Omental fat pad (tissue), 3 donors: ENCODE measurements at regions not wholly inside any gene's neighbourhood (a gene's known extent, or its start where the extent isn't known, plus 50 kb on each side); places are given as distances from the start of the nearest gene placed in this dataset.

ENCODE experiments used
- ATAC-seq: fragments of 150-250 bp; one replicate; pipeline ENCODE4 v1.9.1; 2016; ENCODE audit warnings: mild to moderate bottlenecking, moderate library complexity; ENCODE audit not compliant: low FRiP score
- DNase-seq: peaks from one replicate; pipeline ENCODE4 v3.0.0-alpha.2; 2019; ENCODE audit warnings: low spot score
- TF ChIP-seq, protein P1 (sequence below), 3 donors: fragments of 450-650 bp; IDR thresholded peaks; one replicate each; pipeline ENCODE4 v1.5.1; 2016 to 2017; ENCODE audit warnings: antibody characterized with exemption in 3 of 3, mild to moderate bottlenecking in 3 of 3, moderate library complexity in 2 of 3

DNA sequence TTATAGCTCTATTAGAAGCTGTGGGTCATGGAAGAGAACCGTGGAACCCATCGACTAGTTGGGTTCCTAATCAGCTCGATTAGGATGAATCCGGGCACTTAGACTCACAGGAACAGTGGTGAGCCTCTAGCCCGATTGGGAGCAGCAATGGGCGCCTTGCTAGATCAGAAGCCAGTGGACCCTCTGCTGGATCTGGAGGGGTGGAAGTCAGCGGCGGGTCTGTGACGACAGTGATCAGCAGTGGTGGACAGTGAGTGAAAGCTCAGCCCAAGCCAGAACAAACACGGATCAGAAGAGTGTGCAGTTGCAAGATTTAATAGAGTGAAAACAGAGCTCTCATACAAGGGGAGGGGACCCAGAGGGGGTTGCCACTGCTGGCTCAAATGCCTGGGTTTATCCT, 1170.2 kb downstream of the OTOL1 start:
- TF ChIP-seq, protein P1, sequence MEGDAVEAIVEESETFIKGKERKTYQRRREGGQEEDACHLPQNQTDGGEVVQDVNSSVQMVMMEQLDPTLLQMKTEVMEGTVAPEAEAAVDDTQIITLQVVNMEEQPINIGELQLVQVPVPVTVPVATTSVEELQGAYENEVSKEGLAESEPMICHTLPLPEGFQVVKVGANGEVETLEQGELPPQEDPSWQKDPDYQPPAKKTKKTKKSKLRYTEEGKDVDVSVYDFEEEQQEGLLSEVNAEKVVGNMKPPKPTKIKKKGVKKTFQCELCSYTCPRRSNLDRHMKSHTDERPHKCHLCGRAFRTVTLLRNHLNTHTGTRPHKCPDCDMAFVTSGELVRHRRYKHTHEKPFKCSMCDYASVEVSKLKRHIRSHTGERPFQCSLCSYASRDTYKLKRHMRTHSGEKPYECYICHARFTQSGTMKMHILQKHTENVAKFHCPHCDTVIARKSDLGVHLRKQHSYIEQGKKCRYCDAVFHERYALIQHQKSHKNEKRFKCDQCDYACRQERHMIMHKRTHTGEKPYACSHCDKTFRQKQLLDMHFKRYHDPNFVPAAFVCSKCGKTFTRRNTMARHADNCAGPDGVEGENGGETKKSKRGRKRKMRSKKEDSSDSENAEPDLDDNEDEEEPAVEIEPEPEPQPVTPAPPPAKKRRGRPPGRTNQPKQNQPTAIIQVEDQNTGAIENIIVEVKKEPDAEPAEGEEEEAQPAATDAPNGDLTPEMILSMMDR (IDR thresholded peaks at IDR 0.05), result no peak
- ATAC-seq (no peak), DNase-seq (no peak)

DNA sequence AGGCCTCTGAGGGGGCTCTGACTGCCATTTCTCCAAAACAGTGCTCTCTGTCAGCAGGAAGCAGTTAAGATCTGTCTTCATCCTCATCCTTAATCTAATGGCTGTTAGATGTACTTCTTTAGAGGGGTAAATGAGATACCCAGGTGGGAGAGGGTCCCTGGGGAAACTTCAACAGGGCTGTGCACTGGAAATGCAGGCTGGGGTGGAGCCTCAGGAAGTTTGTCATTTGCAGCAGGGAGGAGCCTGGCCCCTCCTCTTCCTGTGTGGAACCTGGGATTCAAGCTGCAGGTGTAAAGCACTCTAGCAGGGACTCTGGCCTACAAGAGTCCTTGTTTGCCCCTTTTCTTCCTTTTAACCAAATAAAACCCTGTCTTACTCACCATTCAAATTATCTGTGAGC, 1173.6 kb downstream of the OTOL1 start:
- DNase-seq, result no peak
- no peak for ATAC-seq
- TF ChIP-seq, protein P1 (IDR thresholded peaks at IDR 0.05), result no peak

DNA sequence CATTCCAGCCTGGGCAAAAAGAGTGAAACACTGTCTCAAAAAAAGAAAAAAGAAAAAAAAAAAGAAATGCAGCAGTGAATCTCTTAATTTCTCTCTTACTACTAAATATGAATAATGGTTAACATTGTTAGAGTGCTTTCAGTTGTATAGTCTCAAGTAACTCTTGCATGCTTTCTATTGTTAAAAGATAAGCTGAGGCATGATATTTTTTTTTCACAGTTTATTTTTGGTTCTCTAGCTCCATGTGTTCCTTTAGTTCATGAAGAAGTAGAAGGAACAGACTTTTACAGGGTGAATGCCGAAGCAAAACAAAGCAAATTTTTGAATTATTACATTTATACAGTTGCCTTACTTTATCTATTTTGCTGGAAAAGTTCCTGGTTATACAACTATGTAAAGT, 1180.9 kb downstream of the OTOL1 start:
- TF ChIP-seq, protein P1 (IDR thresholded peaks at IDR 0.05), result no peak
- DNase-seq, result no peak
- no peak for ATAC-seq

DNA sequence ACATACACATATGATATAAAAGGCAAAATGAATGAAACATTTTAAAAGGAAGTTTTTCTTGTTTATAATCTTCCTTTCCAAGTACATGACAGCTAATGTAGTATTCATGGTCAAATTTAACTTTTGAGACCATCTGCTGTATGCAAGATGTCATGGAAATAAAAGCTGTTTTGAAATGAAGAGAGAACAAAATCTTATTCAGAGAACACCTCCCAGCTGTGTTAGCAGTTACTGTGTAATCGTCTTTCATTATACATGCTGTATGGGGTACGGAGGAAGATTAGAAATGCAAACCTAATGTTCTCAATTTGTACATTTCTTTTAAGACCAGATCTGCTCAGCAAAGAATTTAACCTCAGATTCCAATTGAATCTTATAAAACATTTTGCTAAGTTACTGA, 1182.3 kb downstream of the OTOL1 start:
- ATAC-seq, result no peak
- TF ChIP-seq, protein P1 (IDR thresholded peaks at IDR 0.05), result no peak
- DNase-seq, result no peak

DNA sequence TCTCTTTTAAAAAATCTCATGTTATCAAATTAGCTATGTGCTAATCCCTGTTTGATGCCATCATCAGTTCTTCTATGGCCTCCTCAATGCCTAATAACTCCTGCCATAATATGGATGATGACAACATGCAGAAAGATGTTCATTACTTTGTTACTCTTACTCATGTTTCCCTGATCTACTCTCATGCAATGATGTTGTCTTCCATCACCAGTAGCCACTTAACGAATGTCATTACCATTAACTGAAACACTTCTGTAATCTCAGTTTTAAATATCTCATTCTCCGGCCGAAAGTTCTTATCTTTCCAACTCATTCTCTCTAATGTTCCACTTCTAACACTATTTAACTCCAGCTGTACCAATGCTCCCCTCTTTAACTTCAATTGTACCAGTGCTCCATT, 1187.7 kb downstream of the OTOL1 start:
- ATAC-seq (no peak), DNase-seq (no peak)
- TF ChIP-seq, protein P1 (IDR thresholded peaks at IDR 0.05), result no peak

DNA sequence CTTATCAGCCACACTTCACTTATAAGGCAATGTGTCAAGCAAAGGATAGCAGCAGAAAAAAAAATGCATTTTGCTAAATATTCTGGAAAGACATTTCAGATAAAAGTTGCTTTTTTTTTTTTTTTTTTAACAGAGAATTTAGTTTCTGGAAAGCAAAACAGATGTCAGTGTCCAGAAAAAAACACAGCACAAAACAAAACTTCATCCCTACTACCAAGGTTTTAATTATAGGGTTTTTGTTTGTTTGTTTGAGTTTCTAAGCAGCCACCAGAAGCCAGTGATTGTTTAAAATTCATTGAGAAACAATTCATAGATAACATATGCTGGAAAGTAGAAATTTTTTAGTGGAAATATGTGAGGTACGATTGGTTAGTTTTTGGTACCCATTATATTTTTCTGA, 1202.7 kb downstream of the OTOL1 start:
- TF ChIP-seq, protein P1 (IDR thresholded peaks at IDR 0.05), result no peak
- no peak for ATAC-seq
- no peak for DNase-seq

DNA sequence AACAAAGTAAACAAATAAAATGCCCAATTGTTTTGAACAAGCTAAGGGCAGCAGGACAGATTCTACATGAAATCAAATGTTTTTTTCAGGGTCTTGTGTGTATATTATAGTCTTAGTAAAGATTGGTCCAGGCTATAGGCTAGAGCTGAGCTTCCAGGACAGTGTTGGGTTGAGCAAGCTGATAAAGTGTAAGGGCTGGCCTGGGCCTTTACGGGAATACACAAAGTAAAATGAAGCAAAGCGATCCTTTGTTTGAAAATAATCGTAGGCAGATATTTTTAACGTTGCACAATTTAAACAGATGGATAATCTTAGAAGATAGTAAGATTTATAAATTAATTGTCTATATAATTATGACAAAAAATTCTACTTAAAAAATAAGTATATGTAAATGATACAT, 1204.6 kb downstream of the OTOL1 start:
- no peak for DNase-seq
- no peak for ATAC-seq
- TF ChIP-seq, protein P1 (IDR thresholded peaks at IDR 0.05), result no peak
